ENCODE measurements at regions not wholly inside any gene's neighbourhood (a gene's known extent, or its start where the extent isn't known, plus 50 kb on each side); places are given as distances from the start of the nearest gene placed in this dataset.

GRCh38 chr17:71440513-71440912 is 680.3 kb upstream of the SOX9 start:
- TF ChIP-seq CTCF (conservative IDR thresholded peaks at IDR 0.05), result no peak
- TF ChIP-seq EZH2 (IDR thresholded peaks at IDR 0.05; ENCODE audit: low read depth), result no peak

All from PC-9 (cell line).